ENCODE measurements at regions not wholly inside any gene's neighbourhood (a gene's known extent, or its start where the extent isn't known, plus 50 kb on each side); places are given as distances from the start of the nearest gene placed in this dataset.

DNA sequence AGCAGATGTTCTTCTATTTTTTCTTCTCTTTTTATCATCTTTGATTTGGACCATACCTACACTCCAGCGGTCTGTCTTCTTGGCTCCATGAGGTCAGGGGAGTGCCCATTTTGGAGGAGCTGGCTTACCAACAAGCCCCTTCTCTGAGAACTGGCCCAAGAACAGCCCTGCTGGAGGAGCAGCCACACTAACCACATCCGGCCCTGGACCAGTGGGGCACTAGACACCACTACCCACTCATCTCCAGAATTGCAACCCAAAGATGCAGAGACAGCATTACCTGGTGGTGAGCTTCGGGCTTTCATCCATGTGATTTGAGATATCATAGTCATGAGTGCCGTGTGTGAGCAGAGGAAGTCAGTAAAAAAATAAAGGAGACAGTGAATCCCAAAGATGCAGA lies 599.4 kb upstream of the CDH4 start:
- Mint-ChIP-seq H3K4me1 (peaks cover 18% of the 10 kb centered on the region), H3K36me3 (no peaks in the 10 kb centered on the region), H3K9me3 (peaks cover 16% of the 10 kb centered on the region), H3K27ac (no peak overlapping the region), H3K4me3 (no peak overlapping the region), H3K27me3 (ENCODE audit: insufficient read depth, low read depth) (no peaks in the 10 kb centered on the region)
- no peaks in the 10 kb centered on the region for H3F3A ChIP-seq (ENCODE audit: low read depth)
- H3K4me3 ChIP-seq, result no peak overlapping the region
- H3K4me1 ChIP-seq, result no peaks in the 10 kb centered on the region
- no peak for DNase-seq (ENCODE audit: low spot score)
- H3K4me2 ChIP-seq, result no peak overlapping the region
- H3K36me3 ChIP-seq, result no peaks in the 10 kb centered on the region
- H3K9ac ChIP-seq, result no peak overlapping the region
- H3K9me3 ChIP-seq (ENCODE audit: low read depth), result no peaks in the 10 kb centered on the region
- no peak overlapping the region for H3K27ac ChIP-seq
- no peaks in the 10 kb centered on the region for H3K79me2 ChIP-seq (ENCODE audit: low read depth)
- no peaks in the 10 kb centered on the region for H3K27me3 ChIP-seq
- H2AFZ ChIP-seq (replicated peaks), result no peak overlapping the region
- H4K20me1 ChIP-seq (ENCODE audit: low read depth), result no peaks in the 10 kb centered on the region
- TF ChIP-seq EZH2 (IDR thresholded peaks at IDR 0.05), result no peak
- no peak for TF ChIP-seq CTCF (IDR thresholded peaks at IDR 0.05)
- no peak for TF ChIP-seq EZH2phosphoT487 (IDR thresholded peaks at IDR 0.05)

DNA sequence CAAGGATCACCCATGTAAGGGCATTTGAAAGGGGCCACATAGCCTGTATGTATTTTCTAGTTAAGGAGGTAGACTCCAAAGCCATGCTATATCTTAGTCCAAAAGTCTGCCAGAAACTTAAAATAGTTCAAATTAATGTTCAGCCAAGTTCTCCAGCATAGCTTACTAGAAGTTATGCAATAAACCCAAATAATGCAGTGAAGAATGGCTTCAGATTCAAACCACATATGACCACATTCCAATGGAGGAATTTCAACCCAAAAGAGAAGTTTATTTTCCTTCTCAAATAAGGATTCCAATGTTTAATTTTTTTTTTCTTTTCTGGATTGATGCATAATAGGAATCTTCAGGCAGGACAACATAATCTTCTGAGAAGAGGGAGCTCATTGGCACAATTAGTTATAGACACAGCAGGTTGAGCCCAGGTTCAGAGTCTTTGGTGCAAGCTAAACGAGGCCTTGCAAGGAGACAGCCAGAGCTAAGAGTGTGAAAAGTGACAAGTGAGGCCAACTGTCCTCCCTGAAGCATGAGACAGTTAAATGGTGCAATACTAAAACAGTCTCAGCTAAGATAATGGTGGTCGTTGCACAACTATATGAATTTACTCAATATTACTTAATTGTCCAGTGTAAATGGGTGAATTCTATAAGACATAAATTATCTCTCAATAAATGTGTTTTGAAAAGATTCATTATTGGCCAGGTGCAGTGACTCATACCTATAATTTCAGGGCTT lies 598.8 kb upstream of the CDH4 start:
- Histone ChIP-seq H3F3A (ENCODE audit: low read depth) (no peaks in the 10 kb centered on the region), H3K27me3 (no peaks in the 10 kb centered on the region), H3K36me3 (no peaks in the 10 kb centered on the region), H4K20me1 (ENCODE audit: low read depth) (no peaks in the 10 kb centered on the region), H2AFZ (replicated peaks) (no peak overlapping the region), H3K4me3 (no peak overlapping the region), H3K9me3 (ENCODE audit: low read depth) (no peaks in the 10 kb centered on the region), H3K4me2 (no peak overlapping the region), H3K79me2 (ENCODE audit: low read depth) (no peaks in the 10 kb centered on the region), H3K27ac (no peak overlapping the region), H3K9ac (no peak overlapping the region), H3K4me1 (no peaks in the 10 kb centered on the region)
- peaks cover 21% of the 10 kb centered on the region for H3K4me1 Mint-ChIP-seq
- H3K36me3 Mint-ChIP-seq, result no peaks in the 10 kb centered on the region
- TF ChIP-seq EZH2phosphoT487 (IDR thresholded peaks at IDR 0.05) (no peak), CTCF (IDR thresholded peaks at IDR 0.05) (no peak), EZH2 (IDR thresholded peaks at IDR 0.05) (no peak)
- no peaks in the 10 kb centered on the region for H3K27me3 Mint-ChIP-seq (ENCODE audit: insufficient read depth, low read depth)
- H3K27ac Mint-ChIP-seq, result no peak overlapping the region
- H3K9me3 Mint-ChIP-seq, result peaks cover 16% of the 10 kb centered on the region
- H3K4me3 Mint-ChIP-seq, result no peak overlapping the region
- DNase-seq (ENCODE audit: low spot score), result no peak

DNA sequence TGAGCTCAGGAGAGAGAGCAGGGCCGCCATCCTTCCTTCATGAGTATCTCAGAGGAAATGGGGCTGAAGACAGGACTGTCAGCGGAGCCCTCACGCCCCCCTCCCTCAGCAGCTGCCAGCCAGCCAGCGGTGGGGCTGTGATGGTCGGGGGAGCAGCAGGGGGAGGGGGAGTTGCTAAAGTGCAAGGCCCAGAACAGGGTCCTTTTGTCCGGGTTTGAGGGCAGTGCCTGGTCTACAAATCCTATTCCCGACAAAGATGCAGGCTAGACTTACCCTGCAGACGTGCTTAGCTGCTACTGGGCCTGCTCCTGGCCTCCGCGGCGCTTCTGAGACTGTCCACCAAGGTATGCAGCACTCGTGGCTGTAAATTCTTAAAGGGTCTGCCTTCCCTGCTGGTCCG lies 593.4 kb upstream of the CDH4 start:
- peaks cover 14% of the 10 kb centered on the region for H3K4me1 ChIP-seq
- no peaks in the 10 kb centered on the region for H4K20me1 ChIP-seq (ENCODE audit: low read depth)
- no peak overlapping the region for H3K27ac ChIP-seq
- no peaks in the 10 kb centered on the region for H3K36me3 Mint-ChIP-seq
- H3K9ac ChIP-seq, result no peak overlapping the region
- DNase-seq (ENCODE audit: low spot score), result peak; percentile 21
- H3K4me2 ChIP-seq, result no peak overlapping the region
- H3K27ac Mint-ChIP-seq, result no peak overlapping the region
- no peaks in the 10 kb centered on the region for H3K9me3 ChIP-seq (ENCODE audit: low read depth)
- peaks cover 30% of the 10 kb centered on the region for H3K4me1 Mint-ChIP-seq
- H3K9me3 Mint-ChIP-seq, result peaks cover 11% of the 10 kb centered on the region
- H3K4me3 ChIP-seq, result no peak overlapping the region
- H3K4me3 Mint-ChIP-seq, result no peak overlapping the region
- peak overlapping the region; percentile 76 for H2AFZ ChIP-seq (replicated peaks)
- H3F3A ChIP-seq (ENCODE audit: low read depth), result no peaks in the 10 kb centered on the region
- H3K79me2 ChIP-seq (ENCODE audit: low read depth), result no peaks in the 10 kb centered on the region
- H3K27me3 ChIP-seq, result no peaks in the 10 kb centered on the region
- H3K36me3 ChIP-seq, result no peaks in the 10 kb centered on the region
- H3K27me3 Mint-ChIP-seq (ENCODE audit: insufficient read depth, low read depth), result no peaks in the 10 kb centered on the region
- TF ChIP-seq EZH2phosphoT487 (IDR thresholded peaks at IDR 0.05), result no peak
- TF ChIP-seq CTCF (IDR thresholded peaks at IDR 0.05), result no peak
- no peak for TF ChIP-seq EZH2 (IDR thresholded peaks at IDR 0.05)
